ENCODE measurements at regions not wholly inside any gene's neighbourhood (a gene's known extent, or its start where the extent isn't known, plus 50 kb on each side); places are given as distances from the start of the nearest gene placed in this dataset.

GRCh38 chr3:159171333-159171732 is 369.5 kb downstream of the MFSD1 start:
- H3K27me3 ChIP-seq (ENCODE audit: control insufficient read depth in 3 of 3, insufficient read depth in 3 of 3, low read length in 3 of 3): no peaks in the 10 kb centered on the region
- peak overlapping the region; percentile 31 for H3K27ac ChIP-seq (ENCODE audit: low read depth, low read length)
- H3K4me1 ChIP-seq (ENCODE audit: control insufficient read depth in 3 of 3, insufficient read depth in 3 of 3, low read length in 3 of 3): no peaks in the 10 kb centered on the region
- no peaks in the 10 kb centered on the region for H3K9me3 ChIP-seq (ENCODE audit: control insufficient read depth in 3 of 3, low read length in 3 of 3)
- no peaks in the 10 kb centered on the region for H3K36me3 ChIP-seq (ENCODE audit: control insufficient read depth in 3 of 3, insufficient read depth in 3 of 3, low read length in 3 of 3)
- no peak overlapping the region for H3K9ac ChIP-seq (ENCODE audit: low read depth in 1 of 3, low read length in 3 of 3)
- no peak overlapping the region for H3K4me3 ChIP-seq (ENCODE audit: low read length in 3 of 3)

DNA sequence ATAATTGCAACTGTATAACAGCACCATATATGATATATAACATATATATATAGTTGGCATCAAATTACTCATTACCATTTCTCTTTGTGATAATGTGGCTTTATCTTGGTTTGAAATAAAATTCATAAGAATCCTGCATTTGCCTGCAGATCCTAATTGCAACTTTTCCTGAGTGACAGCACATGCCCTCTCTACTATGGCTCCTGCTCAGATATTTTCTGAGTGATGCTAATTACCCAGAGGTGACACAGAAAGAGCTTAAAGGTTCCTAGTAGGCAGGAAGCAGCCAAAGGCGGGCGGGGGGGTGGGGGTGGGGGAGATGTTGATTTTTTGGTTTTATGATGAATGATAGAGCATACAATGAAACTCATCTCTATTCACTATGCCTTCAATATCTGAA is 370.6 kb downstream of the MFSD1 start:
- H3K9me3 ChIP-seq (ENCODE audit: control insufficient read depth in 3 of 3, low read length in 3 of 3): no peaks in the 10 kb centered on the region
- H3K4me1 ChIP-seq (ENCODE audit: control insufficient read depth in 3 of 3, insufficient read depth in 3 of 3, low read length in 3 of 3): no peaks in the 10 kb centered on the region
- no peaks in the 10 kb centered on the region for H3K27me3 ChIP-seq (ENCODE audit: control insufficient read depth in 3 of 3, insufficient read depth in 3 of 3, low read length in 3 of 3)
- H3K4me3 ChIP-seq (ENCODE audit: low read length in 3 of 3): no peak overlapping the region
- no peak overlapping the region for H3K27ac ChIP-seq (ENCODE audit: low read depth, low read length)
- H3K9ac ChIP-seq (ENCODE audit: low read depth in 1 of 3, low read length in 3 of 3): no peak overlapping the region
- H3K36me3 ChIP-seq (ENCODE audit: control insufficient read depth in 3 of 3, insufficient read depth in 3 of 3, low read length in 3 of 3): no peaks in the 10 kb centered on the region

GRCh38 chr3:159174715-159175692 is 373.1 kb downstream of the MFSD1 start:
- no peaks in the 10 kb centered on the region for H3K4me1 ChIP-seq (ENCODE audit: control insufficient read depth in 3 of 3, insufficient read depth in 3 of 3, low read length in 3 of 3)
- H3K36me3 ChIP-seq (ENCODE audit: control insufficient read depth in 3 of 3, insufficient read depth in 3 of 3, low read length in 3 of 3): no peaks in the 10 kb centered on the region

DNA sequence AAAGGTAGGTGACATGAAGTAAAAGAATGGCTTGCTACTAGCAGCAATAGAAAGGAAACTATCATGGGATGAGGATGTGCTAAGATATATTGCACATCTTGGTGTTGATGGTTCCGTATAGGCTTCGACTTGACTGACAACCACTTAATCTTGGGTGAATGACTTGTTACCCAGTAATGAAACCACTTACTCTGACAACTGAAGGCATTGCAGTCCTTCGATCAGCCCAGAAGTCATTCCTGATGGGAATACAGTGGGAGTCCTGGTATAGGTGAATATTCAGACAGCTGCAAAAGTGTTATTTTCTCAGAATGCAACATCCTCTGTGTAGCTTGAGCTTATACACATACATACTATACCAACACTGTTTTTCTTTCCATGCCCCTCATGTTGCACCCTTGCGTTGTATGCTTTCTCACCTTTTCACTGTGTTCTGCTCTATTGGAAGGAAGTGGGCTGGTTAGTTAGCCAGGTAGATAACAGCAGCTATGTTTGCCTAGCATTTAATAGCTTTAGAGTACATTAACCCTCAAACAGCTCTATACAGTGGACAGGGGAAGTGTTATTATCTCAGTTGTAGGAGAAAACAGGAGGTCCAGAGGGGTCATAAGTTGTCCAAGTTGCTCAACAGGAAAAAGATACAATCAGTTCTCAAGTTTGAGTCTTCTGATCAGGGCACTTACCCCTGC is 376.5 kb downstream of the MFSD1 start:
- Histone ChIP-seq H3K9me3 (ENCODE audit: control insufficient read depth in 3 of 3, low read length in 3 of 3) (no peaks in the 10 kb centered on the region), H3K27me3 (ENCODE audit: control insufficient read depth in 3 of 3, insufficient read depth in 3 of 3, low read length in 3 of 3) (no peaks in the 10 kb centered on the region), H3K9ac (ENCODE audit: low read depth in 1 of 3, low read length in 3 of 3) (no peak overlapping the region), H3K4me1 (ENCODE audit: control insufficient read depth in 3 of 3, insufficient read depth in 3 of 3, low read length in 3 of 3) (no peaks in the 10 kb centered on the region), H3K27ac (ENCODE audit: low read depth, low read length) (no peak overlapping the region), H3K36me3 (ENCODE audit: control insufficient read depth in 3 of 3, insufficient read depth in 3 of 3, low read length in 3 of 3) (no peaks in the 10 kb centered on the region), H3K4me3 (ENCODE audit: low read length in 3 of 3) (no peak overlapping the region)

More at GRCh38 chr3:159174715-159175692, 373.1 kb downstream of the MFSD1 start:
- no peak overlapping the region for H3K27ac ChIP-seq (ENCODE audit: low read depth, low read length)
- H3K9ac ChIP-seq (ENCODE audit: low read depth in 1 of 3, low read length in 3 of 3): no peak overlapping the region
- no peaks in the 10 kb centered on the region for H3K9me3 ChIP-seq (ENCODE audit: control insufficient read depth in 3 of 3, low read length in 3 of 3)
- no peaks in the 10 kb centered on the region for H3K27me3 ChIP-seq (ENCODE audit: control insufficient read depth in 3 of 3, insufficient read depth in 3 of 3, low read length in 3 of 3)
- H3K4me3 ChIP-seq (ENCODE audit: low read length in 3 of 3): no peak overlapping the region

GRCh38 chr3:159182961-159183360 is 381.1 kb downstream of the MFSD1 start:
- H3K9me3 ChIP-seq (ENCODE audit: control insufficient read depth in 3 of 3, low read length in 3 of 3): no peaks in the 10 kb centered on the region
- H3K36me3 ChIP-seq (ENCODE audit: control insufficient read depth in 3 of 3, insufficient read depth in 3 of 3, low read length in 3 of 3): no peaks in the 10 kb centered on the region
- H3K9ac ChIP-seq (ENCODE audit: low read depth in 1 of 3, low read length in 3 of 3): no peak overlapping the region

DNA sequence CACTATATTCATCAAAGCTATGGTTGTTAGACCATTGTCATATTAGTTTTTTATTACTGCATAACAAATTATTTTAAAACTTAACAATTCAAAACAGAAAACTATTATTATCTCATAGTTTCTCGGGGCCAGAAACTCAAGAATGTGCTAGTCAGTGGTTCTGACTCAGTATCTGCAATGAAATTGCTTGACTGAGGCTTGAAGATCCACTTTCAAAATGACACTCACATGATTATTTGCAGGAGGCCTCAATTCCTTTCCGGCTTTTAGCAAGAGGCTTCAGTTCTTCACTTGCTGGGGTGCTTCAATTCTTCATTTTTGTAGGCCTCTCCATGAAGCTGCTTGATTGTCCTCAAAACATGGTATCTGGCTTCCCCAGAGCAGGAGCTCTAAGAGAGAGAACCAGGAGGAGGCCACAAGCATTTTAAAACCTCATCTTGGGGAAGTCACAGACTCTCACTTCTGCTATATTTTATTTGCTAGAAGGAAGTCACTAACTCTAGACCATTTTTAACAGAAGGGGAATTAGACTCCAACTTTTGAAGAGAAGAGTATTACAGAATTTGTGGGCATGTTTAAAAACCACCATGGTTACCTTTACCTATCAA is 383.7 kb downstream of the MFSD1 start:
- H3K9ac ChIP-seq (ENCODE audit: low read depth in 1 of 3, low read length in 3 of 3): no peak overlapping the region
- no peaks in the 10 kb centered on the region for H3K9me3 ChIP-seq (ENCODE audit: control insufficient read depth in 3 of 3, low read length in 3 of 3)
- no peak overlapping the region for H3K4me3 ChIP-seq (ENCODE audit: low read length in 3 of 3)
- H3K36me3 ChIP-seq (ENCODE audit: control insufficient read depth in 3 of 3, insufficient read depth in 3 of 3, low read length in 3 of 3): no peaks in the 10 kb centered on the region
- H3K27me3 ChIP-seq (ENCODE audit: control insufficient read depth in 3 of 3, insufficient read depth in 3 of 3, low read length in 3 of 3): no peaks in the 10 kb centered on the region
- H3K4me1 ChIP-seq (ENCODE audit: control insufficient read depth in 3 of 3, insufficient read depth in 3 of 3, low read length in 3 of 3): peaks cover 0 to 5% (median 0%) of the 10 kb centered on the region in 3 donors
- no peak overlapping the region for H3K27ac ChIP-seq (ENCODE audit: low read depth, low read length)

More at GRCh38 chr3:159182961-159183360, 381.1 kb downstream of the MFSD1 start:
- Histone ChIP-seq H3K27ac (ENCODE audit: low read depth, low read length) (no peak overlapping the region), H3K4me3 (ENCODE audit: low read length in 3 of 3) (no peak overlapping the region), H3K27me3 (ENCODE audit: control insufficient read depth in 3 of 3, insufficient read depth in 3 of 3, low read length in 3 of 3) (no peaks in the 10 kb centered on the region), H3K4me1 (ENCODE audit: control insufficient read depth in 3 of 3, insufficient read depth in 3 of 3, low read length in 3 of 3) (peaks cover 0 to 5% (median 0%) of the 10 kb centered on the region in 3 donors)

- Histone ChIP-seq H3K36me3 (ENCODE audit: control insufficient read depth in 3 of 3, insufficient read depth in 3 of 3, low read length in 3 of 3) (no peaks in the 10 kb centered on the region), H3K4me3 (ENCODE audit: low read length in 3 of 3) (no peak overlapping the region), H3K9me3 (ENCODE audit: control insufficient read depth in 3 of 3, low read length in 3 of 3) (no peaks in the 10 kb centered on the region), H3K9ac (ENCODE audit: low read depth in 1 of 3, low read length in 3 of 3) (no peak overlapping the region), H3K4me1 (ENCODE audit: control insufficient read depth in 3 of 3, insufficient read depth in 3 of 3, low read length in 3 of 3) (peaks cover 0 to 5% (median 0%) of the 10 kb centered on the region in 3 donors), H3K27me3 (ENCODE audit: control insufficient read depth in 3 of 3, insufficient read depth in 3 of 3, low read length in 3 of 3) (no peaks in the 10 kb centered on the region), H3K27ac (ENCODE audit: low read depth, low read length) (no peak overlapping the region)
These were observed 384.7 kb downstream of the MFSD1 start for GRCh38 chr3:159186581-159186980.

DNA sequence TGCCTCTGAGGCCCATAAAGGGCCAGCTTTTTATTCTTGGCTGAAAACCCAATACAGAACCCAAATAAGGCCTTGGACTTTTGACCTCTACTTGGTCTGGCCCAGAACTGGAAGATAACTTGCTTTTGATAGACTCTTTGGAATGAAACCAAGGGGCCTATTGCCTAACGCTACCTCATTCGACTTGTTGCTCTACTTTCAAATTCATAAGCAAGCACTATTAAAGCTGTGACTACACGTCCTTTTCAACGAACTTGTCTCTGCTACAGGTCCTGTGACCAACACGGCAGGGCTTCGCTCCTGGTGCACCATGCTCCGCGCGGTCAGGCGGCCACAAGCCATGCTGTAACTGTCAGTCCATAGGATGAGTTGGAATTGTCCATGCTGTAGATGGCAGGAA is 385.4 kb downstream of the MFSD1 start:
- Histone ChIP-seq H3K4me3 (ENCODE audit: low read length in 3 of 3) (no peak overlapping the region), H3K9me3 (ENCODE audit: control insufficient read depth in 3 of 3, low read length in 3 of 3) (no peaks in the 10 kb centered on the region), H3K27ac (ENCODE audit: low read depth, low read length) (no peak overlapping the region), H3K9ac (ENCODE audit: low read depth in 1 of 3, low read length in 3 of 3) (no peak overlapping the region), H3K4me1 (ENCODE audit: control insufficient read depth in 3 of 3, insufficient read depth in 3 of 3, low read length in 3 of 3) (peaks cover 0 to 5% (median 0%) of the 10 kb centered on the region in 3 donors), H3K36me3 (ENCODE audit: control insufficient read depth in 3 of 3, insufficient read depth in 3 of 3, low read length in 3 of 3) (no peaks in the 10 kb centered on the region), H3K27me3 (ENCODE audit: control insufficient read depth in 3 of 3, insufficient read depth in 3 of 3, low read length in 3 of 3) (no peaks in the 10 kb centered on the region)

DNA sequence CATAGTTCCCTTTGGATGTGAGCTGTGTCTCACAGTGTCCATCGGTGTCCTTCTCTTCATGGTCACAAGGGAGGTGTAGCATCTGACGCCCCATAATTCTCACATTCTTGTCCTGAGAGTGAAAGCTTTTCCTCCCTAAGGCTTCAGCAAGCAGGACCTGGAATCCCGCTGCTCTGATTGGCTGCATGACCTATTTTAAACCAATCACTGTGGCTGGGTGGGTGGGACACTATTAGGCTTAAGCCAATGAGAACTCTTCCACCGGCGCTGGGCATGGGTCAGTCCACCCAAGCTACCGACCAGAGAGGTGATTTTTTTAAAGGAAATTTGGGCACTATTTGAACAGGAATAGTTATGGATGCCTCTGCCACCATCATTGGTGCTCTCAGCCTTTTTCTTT is 385.9 kb downstream of the MFSD1 start:
- H3K27me3 ChIP-seq (ENCODE audit: control insufficient read depth in 3 of 3, insufficient read depth in 3 of 3, low read length in 3 of 3): no peaks in the 10 kb centered on the region
- H3K36me3 ChIP-seq (ENCODE audit: control insufficient read depth in 3 of 3, insufficient read depth in 3 of 3, low read length in 3 of 3): no peaks in the 10 kb centered on the region
- H3K4me1 ChIP-seq (ENCODE audit: control insufficient read depth in 3 of 3, insufficient read depth in 3 of 3, low read length in 3 of 3): peaks cover 0 to 5% (median 0%) of the 10 kb centered on the region in 3 donors
- no peak overlapping the region for H3K4me3 ChIP-seq (ENCODE audit: low read length in 3 of 3)
- no peaks in the 10 kb centered on the region for H3K9me3 ChIP-seq (ENCODE audit: control insufficient read depth in 3 of 3, low read length in 3 of 3)
- no peak overlapping the region for H3K9ac ChIP-seq (ENCODE audit: low read depth in 1 of 3, low read length in 3 of 3)
- no peak overlapping the region for H3K27ac ChIP-seq (ENCODE audit: low read depth, low read length)
